AG10803 (cell line): ENCODE measurements at regions not wholly inside any gene's neighbourhood (a gene's known extent, or its start where the extent isn't known, plus 50 kb on each side); places are given as distances from the start of the nearest gene placed in this dataset.
"Not testable (repeated sequence)": the region's sequence is repeated elsewhere in the genome, so short reads cannot be mapped to it uniquely, and the experiment has no call there.

Experiments
- DNase-seq: peaks from one replicate; pipeline ENCODE4 v3.0.0; 2010; ENCODE audit warnings: low read depth
- H3K4me3 ChIP-seq: 2 replicates; pipeline ENCODE4 v1.5.1; 2011; ENCODE audit warnings: mild to moderate bottlenecking, low read length, control low read depth
- TF ChIP-seq, protein P1 (sequence below): conservative IDR thresholded peaks from 2 replicates; pipeline ENCODE4 v1.5.1; 2011; ENCODE audit warnings: mild to moderate bottlenecking, low read length, control low read depth, inconsistent platforms

DNA sequence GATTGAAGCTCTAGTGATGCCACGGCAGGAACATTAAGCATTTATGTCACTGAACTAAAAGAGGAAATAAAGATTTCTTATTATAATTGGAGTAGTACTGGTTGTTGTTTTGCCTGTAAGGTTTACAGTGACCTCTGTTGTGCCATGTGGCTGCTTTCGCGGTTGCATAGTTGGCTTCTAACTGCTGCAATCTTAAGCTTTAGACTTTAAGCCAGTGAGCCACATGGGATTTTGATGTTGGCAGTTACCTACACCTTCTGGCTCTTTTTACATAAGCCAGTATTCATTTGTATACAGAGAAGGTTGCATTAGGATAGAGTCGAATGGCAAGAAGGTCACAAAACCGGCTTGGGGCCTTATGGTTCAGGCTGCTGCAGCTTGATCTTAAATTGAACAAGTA lies 1311.6 kb downstream of the RAPGEF2 start:
- no peak overlapping the region for H3K4me3 ChIP-seq
- TF ChIP-seq, protein P1, sequence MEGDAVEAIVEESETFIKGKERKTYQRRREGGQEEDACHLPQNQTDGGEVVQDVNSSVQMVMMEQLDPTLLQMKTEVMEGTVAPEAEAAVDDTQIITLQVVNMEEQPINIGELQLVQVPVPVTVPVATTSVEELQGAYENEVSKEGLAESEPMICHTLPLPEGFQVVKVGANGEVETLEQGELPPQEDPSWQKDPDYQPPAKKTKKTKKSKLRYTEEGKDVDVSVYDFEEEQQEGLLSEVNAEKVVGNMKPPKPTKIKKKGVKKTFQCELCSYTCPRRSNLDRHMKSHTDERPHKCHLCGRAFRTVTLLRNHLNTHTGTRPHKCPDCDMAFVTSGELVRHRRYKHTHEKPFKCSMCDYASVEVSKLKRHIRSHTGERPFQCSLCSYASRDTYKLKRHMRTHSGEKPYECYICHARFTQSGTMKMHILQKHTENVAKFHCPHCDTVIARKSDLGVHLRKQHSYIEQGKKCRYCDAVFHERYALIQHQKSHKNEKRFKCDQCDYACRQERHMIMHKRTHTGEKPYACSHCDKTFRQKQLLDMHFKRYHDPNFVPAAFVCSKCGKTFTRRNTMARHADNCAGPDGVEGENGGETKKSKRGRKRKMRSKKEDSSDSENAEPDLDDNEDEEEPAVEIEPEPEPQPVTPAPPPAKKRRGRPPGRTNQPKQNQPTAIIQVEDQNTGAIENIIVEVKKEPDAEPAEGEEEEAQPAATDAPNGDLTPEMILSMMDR: no peak
- no peak for DNase-seq

DNA sequence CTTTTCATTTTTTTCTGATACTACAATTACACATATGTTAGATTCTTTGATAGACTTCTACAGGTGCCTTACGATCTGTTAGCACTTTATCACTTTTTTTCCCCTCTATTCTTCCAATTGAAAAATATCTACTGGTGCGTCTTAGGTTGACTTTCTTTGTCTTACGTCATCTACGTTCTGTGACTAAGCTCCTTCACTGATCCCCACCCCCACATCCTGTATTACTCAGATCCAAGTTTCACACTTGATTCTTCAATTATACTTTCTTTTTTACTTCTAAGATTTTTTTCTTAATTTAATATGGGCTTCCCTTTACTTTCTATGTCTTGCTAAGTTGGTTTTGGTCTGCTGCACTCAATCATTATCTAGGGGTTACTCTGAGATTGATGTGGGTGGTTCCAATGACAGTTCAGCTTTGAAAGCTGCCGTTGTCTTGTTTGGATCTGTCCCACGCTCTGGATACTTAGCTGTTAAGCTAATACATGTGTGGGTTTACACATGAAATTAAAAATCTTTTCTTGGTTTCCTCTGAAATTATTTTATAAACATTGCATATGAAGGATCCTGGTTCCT lies 1321.1 kb downstream of the RAPGEF2 start:
- DNase-seq: no peak
- no peak overlapping the region for H3K4me3 ChIP-seq
- TF ChIP-seq, protein P1: no peak

DNA sequence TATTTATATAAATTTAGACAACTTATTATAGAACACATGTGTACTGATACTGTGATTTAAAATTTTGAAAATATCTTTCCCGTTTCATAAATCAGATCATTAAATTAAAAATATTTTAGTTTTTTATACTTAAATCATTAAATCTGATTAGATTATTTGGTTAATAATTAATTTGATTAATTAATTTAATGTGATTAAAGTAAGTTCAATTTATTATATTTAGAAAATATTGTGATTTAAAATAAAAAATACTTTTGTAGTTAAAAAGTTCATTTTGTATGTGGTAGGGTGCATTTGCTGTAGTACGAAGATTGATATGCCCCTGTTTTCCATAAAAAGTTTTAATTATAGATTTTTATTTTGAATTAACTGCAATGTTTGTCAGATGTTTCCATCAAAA lies 1323.4 kb downstream of the RAPGEF2 start:
- DNase-seq: no peak
- TF ChIP-seq, protein P1: no peak
- H3K4me3 ChIP-seq: no peak overlapping the region

DNA sequence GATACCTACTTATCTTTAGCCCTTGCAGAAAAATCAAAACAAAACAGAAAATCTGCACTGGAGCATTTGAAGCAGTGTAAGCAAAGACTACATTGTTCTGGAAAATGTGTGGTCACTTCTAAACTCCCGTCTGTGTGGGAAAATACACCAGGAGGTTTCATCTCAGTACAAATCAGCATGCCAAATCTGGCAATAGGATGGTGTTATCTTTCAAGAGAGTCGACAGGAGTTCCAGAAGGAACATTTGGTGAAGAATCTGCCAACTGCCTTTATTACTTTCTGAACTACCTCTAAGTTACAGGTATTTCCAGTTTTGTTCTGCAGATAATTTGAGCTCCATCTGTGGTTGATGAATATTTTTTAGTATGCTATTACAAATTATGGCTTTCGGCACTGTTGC lies 1348.0 kb downstream of the RAPGEF2 start:
- DNase-seq: no peak
- H3K4me3 ChIP-seq: no peak overlapping the region
- TF ChIP-seq, protein P1: no peak

DNA sequence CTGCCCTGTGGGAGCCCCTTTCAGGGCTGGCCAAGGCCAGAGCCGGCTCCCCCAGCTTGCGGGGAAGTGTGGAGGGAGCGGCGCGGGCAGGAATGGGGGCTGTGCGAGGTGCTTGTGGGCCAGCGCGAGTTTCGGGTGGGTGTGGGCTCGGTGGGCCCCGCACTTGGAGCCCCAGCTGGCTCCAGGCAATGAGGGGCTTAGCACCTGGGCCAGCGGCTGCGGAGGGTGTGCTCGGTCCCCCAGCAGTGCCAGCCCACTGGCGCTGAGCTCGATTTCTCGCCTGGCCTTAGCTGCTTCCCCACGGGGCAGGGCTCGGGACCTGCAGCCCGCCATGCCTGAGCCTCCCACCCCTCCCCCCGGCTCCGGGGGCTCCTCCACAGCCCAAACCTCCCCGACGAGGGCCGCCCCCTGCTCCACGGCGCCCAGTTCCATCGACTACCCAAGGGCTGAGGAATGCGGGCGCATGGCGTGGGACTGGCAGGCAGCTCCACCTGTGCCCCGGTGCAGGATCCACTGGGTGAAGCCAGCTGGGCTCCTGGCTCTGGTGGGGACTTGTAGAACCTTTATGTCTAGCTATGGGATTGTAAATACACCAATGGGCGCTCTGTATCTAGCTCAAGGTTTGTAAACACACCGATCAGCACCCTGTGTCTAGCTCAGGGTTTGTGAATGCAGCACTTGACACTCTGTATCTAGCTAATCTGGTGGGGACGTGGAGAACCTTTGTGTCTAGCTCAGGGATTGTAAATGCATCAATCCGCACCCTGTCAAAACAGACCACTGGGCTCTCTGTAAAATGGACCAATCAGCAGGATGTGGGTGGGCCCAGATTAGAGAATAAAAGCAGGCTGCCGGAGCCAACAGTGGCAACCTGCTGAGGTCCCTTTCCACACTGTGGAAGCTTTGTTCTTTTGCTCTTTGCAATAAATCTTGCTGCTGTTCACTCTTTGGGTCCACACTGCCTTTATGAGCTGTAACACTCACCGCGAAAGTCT lies 1379.1 kb downstream of the RAPGEF2 start:
- not testable (repeated sequence) for DNase-seq, H3K4me3 ChIP-seq

DNA sequence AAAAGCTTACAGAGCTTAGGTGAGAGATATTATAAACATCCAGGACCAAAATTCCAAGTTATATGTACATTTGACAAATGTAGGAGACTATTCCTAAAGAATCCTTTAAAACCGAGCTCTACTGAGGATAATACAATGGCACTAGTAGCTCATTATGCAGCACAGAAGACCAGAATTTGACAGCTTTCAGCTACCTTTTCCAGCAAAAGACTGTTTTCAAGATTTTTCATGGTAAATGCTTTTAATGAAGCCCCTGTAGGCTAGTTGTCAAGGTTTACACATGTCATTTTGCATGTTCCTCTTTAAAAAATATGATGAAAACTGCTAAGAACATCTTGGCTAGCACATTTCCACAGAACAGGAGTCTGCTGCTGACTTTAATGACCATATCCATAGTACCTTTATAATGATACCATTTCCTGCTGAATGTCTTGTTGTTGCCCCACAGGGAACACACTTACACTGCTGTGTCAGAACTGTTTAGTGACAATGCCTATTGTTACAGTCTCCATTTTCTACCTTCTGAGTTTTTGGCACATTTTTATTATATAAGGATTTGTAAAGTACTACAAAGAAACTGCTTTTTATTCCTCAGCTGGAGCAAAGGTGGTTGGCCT lies 1382.3 kb downstream of the RAPGEF2 start:
- no peak overlapping the region for H3K4me3 ChIP-seq
- TF ChIP-seq, protein P1: no peak
- DNase-seq: no peak

DNA sequence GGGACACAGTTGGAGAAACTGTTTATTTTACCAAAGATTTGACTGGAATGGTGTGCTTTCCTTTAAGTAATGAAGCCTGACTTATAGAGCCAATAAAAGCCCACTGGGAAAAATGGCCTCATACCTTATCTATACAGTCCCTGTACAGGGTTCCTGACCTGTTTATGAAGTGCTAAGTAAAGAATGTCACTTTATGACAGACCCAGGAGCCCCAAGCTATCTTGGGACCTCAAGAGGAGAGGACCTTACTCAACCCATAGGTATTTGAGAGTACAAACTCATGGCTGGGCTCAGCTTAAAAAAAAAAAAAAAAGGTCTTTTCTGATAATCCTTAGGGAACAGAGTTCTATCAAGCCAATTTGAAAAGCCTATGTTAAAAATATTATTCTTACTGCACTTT lies 1389.3 kb downstream of the RAPGEF2 start:
- no peak overlapping the region for H3K4me3 ChIP-seq
- no peak for DNase-seq
- TF ChIP-seq, protein P1: no peak
